ENCODE measurements at regions not wholly inside any gene's neighbourhood (a gene's known extent, or its start where the extent isn't known, plus 50 kb on each side); places are given as distances from the start of the nearest gene placed in this dataset.
"Not testable (repeated sequence)": the region's sequence is repeated elsewhere in the genome, so short reads cannot be mapped to it uniquely, and the experiment has no call there.

DNA sequence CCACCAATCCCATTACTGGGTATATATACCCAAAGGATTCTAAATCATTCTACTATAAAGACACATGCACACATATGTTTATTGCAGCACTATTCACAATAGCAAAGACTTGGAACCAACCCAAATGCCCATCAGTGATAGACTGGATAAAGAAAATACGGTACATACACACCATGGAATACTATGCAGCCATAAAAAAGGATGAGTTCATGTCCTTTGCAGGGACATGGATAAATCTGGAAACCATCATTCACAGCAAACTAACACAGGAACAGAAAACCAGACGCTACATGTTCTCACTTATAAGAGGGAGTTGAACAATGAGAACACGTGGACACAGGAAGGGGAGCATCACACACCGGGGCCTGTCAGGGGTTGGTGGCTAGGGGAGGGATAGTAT, 154.3 kb downstream of the TPBG start:
- not testable (repeated sequence) for DNase-seq

DNA sequence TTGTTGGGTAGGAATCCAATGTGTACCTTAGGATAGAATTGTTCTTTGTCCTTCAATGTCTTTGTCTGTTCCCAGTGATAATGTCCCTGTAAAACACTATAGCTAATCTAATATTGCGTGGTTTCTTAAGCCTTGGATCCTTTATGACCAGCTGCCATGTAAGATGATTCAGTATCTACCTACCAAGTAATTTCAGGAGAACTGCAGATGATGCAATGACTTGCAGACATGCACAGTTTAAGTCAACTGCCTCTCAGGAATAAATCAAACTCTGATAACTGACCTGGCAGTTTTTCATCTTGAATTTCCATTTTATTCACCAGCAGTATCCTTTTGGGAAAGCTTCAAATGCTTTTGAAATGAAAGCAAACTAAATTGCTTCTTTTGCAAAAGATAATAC, 157.8 kb downstream of the TPBG start:
- peak; percentile 14 for DNase-seq

DNA sequence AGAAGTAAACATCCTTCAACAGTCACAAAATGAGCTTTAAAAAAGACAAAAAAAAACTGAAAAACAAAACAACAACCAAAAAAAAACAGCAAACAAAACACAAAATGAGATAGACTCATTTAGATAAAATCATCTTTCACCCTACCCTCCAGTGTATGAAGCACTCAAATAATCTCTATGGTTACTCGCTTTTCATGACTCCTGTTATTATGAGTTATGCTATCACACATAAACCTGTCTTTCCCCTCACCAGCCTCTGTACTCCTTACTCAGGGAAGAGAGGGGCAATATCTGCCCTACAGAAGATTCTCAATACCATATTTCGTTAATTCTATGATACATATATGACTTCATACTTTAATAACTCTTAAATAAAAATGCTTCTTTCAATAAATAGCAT, 158.2 kb downstream of the TPBG start:
- DNase-seq, result no peak

DNA sequence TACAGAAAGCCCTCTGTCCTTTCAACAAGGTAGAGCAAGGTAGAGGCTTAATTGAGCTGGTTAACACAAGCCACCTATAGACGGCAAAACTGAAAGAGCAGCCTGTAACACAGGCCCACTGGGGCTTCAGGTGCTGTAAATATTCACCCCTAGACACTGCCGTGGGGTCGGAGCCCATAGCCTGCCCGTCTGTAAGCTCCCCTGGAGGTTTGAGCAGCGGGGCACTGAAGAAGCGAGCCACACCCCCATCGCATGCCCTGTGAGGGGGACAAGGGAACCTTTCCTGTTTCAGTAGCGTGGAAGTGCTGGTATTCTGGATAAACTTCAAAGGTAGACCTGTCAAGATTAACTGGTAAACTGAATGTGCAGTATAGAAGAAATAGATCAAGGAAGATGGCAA, 160.4 kb downstream of the TPBG start:
- no peak for DNase-seq

DNA sequence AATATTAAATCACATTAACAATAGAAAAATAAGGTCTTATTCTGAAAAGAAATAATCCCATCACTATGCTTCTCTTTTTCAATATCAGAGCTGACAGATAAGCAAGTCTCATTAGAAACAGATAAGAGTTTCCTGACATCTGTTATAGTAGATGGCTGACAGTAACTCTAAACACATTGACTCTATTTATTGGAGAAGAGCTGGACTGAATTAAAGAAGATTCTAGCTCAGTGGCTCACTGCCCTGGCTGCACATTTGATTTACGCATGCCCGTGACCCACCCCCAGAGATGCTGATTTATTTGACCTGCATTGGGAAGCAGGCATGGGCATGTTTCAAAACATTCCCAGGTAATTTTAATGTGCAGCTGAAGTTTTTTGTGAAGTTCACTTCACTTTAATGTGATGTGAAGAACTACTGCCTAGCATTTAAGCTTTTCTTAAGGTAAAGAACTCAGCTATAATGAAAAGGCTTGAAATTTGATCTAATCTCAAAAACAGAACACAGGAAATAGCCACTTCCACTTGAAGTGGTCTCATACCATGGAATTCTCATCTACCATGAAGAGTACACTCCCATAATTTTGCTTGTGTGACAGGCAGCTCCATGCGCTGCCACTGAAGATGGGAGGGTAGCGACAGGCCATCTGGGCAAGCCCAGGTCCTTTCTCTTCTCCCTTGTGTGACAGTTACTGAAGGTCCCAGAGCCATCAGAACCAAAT, 162.3 kb downstream of the TPBG start:
- DNase-seq, result no peak

DNA sequence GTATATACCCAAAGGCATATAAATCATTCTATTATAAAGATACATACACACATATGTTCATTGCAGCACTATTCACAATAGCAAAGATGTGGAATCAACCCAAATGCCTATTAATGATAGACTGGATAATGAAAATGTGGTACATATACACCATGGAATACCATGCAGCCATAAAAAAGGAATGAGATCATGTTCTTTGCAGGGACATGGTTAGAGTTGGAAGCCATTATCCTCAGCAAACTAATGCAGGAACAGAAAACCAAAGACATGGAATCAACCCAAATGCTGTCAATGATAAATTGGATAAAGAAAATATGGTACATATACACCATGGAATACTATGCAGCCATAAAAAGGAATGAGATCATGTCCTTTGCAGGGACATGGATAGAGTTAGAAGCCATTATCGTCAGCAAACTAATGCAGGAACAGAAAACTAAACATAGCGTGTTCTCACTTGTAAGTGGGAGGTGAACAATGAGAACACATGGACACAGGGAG, 166.4 kb downstream of the TPBG start:
- not testable (repeated sequence) for DNase-seq

DNA sequence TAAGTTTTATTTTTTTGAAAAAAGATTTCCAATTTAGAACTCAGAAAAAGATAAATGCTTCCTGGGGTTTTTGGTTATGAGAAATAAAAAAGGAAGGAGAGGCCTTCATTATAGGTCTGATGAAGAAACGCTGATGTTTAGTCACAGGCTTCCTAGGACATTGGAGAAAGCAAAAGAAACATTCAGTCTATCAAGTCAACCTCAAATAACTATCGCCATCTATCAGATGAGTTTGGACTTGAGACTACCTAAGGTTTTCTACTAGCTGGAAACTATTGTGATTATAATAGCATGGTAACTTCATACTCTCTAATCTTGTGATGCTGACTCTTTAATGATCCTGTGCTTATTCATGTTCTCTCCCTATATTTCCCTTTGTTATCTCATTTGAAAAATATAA, 171.3 kb downstream of the TPBG start:
- DNase-seq, result no peak

DNA sequence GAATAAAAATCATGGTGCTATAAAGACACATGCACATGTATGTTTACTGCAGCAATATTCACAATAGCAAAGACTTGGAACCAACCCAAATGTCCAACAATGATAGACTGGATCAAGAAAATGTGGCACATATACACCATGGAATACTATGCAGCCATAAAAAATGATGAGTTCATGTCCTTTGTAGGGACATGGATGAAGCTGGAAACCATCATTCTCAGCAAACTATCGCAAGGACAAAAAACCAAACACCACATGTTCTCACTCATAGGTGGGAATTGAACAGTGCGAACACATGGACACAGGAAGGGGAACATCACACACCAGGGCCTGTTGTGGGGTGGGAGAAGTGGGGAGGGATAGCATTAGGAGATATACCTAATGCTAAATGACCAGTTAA, 185.9 kb downstream of the TPBG start:
- DNase-seq, result not testable (repeated sequence)

DNA sequence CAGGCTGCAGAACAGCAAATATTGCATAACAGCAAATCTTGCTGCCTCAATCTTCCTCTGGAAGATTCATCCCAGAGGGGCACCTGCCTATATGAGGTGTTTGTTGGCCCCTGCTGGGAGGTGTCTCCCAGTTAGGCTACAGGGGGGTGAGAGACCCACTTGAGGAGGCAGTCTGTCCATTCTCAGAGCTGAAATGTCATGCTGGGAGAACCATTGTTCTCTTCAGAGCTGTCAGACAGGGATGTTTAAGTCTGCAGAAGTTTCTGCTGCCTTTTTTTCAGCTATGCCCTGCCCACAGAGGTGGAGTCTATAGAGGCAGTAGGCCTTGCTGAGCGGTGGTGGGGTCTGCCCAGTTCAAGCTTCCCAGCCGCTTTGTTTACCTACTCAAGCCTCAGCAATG, 187.7 kb downstream of the TPBG start:
- not testable (repeated sequence) for DNase-seq

DNA sequence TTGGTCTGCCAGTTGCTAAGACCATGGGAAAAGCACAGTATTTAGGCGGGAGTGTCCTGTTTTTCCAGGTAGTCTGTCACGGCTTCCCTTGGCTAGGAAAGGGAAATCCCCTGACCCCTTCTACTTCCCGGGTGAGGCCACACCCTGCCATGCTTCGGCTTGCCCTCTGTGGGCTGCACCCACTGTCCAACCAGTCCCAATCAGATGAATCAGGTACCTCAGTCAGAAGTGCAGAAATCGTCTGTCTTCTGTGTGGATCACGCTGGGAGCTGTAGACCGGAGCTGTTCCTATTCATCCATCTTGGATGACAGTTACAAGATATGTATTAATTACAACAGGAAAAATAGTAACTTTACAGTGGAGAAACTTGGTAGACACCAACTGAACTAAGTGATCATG, 188.2 kb downstream of the TPBG start:
- no peak for DNase-seq

DNA sequence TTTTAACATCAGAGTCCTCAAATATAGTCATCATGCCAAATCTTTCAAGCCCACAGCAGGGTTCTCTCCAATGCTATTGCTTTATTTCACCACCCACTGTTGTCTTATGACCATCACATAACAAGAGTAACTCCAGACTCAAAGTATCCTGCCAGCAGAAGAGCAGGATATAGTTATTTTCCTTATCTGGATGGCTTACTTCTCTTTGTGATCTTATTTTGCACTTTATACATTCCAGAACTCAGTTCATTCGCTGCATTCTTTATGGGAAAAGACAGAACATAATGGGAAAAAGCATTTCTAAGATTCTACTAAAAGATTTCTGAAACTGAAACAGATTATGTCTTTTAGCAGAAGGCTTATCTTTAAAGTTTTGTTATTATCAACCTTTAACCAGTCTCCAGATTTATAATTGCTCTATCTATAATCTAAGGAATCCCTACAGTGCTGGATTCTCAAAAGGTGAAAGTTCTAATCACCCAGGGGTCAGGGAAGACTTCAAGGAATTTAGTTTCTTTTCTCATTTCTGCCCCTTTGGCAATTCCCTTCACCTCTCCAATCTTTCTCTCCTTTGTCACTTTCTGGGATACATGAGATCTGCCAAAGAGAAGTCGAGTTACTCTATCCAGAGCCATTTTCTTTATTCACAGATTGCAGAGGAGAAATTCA, 190.4 kb downstream of the TPBG start:
- no peak for DNase-seq

DNA sequence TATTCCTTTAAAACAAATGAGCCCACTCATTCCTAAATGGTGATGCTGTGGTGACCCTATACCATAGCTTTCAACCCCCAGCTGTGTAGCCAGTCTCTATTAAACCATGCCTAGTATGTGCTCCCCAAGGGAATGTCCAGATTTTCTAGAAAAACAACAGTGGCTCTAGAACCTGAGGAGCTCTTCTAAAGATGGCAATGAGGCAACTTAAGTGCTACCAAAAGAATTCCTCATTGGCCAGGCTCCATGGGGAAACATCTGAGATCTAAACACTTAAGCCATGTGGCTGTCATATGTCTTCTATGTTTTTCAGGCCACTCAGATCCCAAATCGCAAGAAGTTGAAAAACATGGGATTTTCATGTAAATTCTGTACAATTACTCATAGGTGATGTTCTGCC, 191.0 kb downstream of the TPBG start:
- peak; percentile 26 for DNase-seq

DNA sequence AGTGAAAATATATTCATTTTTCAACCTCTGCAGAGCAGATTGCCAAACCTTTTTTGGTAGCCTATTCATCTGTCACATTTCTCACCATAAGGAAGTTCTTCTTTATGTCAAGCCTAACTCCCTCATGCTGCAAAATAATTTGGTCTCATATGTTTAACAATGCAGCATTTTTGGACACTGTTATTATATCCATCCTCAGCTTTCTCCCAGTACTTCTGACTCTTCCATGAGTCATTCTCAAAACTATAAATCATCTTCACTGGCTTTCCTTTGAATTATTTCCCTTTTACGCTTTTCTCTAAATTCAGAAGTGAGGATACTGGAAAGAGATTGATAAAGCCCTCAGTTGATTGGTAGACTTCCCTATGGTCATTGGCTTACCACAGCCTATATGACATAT, 192.2 kb downstream of the TPBG start:
- peak; percentile 30 for DNase-seq

DNA sequence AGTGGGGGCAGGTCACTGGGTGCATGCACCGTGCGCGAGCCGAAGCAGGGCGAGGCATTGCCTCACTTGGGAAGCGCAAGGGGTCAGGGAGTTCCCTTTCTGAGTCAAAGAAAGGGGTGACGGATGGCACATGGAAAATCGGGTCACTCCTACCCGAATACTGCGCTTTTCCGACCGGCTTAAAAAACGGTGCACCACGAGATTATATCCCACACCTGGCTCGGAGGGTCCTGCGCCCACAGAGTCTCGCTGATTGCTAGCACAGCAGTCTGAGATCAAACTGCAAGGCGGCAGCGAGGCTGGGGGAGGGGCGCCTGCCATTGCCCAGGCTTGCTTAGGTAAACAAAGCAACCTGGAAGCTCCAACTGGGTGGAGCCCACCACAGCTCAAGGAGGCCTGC, 194.9 kb downstream of the TPBG start:
- not testable (repeated sequence) for DNase-seq

DNA sequence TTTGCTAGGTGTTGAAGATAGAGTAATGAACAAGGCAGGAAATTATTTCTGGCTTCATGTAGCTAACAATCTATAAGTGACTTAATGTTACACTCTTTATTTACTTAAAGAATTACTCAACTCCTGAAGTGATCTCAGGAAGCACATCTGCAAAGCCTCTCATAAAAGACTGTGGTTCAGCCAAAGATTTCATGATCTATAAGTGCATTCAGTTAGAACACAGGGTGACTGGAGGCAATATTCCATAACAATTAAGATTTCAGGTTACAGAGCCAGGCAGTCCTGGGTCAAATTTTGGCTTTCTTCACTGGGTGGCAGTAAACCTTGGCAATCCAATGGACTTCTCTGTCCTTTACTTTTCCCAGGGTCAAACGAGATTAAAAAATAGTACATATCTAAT, 204.0 kb downstream of the TPBG start:
- no peak for DNase-seq

DNA sequence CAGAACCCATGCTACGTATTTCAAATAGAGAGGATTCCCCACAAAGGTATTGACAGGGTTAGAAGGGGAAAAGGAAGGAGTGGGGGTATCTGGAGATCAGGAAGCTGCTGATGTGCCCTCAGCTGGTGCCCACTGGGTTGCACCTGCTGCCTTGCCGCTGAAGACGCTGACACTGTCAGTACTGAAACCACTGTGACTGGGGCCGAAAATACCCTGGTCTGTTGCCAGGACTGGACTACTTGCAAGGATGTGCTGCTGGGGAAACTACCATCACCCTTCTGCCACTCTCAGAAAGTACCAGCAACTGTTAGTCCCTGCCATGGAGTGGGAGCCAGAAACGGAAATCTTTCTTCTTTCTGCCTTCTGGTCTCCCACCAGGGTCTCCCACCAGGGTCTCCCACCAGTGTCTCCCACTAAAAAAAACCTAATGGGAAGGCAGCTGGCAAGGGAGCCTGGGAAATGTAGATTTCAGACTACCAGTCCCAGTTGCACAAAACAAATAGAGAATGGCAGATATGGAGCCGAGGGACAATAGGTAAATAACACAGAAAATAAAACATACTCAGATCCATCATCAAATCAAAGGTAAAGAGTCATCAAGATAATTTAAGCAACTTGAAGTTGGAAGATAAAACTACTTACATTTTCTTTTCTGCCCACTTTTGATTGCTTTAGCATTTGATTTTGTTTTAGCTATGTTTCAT, 204.8 kb downstream of the TPBG start:
- DNase-seq, result no peak

DNA sequence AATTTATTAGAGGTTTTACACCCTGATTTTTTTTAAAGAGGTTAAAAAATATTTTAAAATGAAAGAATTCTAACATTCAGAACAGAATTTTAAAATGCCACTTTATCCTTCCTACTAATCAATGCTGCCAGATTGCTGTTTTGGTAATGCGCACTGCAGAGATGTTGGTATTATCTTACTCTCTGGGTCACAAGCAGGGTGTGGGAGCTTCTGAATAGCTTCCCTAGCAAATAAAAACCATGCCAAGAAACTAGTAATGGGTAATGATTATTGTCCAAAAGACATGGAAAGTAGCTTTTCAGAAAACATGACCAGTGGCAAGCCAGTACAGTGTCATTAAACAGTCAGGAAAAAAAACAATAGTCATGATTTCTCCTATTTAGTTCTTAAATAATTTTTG, 205.4 kb downstream of the TPBG start:
- no peak for DNase-seq

DNA sequence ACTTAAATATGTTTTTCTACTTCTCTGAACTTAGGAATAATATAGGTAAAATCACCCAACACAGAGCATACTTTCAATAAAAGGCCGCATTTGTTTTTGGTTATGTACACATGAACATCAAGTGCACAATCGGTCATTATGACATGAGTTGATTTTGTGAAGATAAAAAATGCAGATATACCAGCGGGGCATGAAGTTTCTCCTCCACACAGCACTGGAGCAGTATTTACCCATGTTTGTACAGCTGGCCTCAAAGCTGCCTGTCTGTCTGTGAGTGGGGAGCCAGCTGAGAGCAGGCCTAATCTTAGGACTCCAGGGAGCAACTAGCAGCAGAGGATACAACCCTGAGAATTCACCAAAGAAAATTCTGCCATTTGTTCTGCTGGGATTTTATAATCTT, 206.5 kb downstream of the TPBG start:
- DNase-seq, result no peak

DNA sequence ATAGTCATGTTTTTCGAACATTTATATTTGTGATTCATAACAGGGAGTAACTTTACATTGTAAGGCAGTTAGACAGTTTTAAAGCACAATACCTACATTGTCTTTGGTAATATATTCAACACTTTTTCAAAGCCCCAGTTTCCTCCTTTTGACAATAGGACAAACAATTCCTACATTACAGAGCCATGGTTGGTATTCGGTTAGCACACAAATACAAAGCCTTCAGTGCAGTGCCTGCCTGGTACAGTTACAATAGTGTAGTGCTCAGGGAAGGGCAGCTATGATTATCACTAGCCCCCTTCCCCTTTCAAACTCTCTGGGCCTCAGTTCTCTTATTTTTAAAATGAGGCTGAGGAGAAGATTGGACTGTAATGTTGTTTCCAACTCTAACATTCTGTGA, 207.8 kb downstream of the TPBG start:
- no peak for DNase-seq

DNA sequence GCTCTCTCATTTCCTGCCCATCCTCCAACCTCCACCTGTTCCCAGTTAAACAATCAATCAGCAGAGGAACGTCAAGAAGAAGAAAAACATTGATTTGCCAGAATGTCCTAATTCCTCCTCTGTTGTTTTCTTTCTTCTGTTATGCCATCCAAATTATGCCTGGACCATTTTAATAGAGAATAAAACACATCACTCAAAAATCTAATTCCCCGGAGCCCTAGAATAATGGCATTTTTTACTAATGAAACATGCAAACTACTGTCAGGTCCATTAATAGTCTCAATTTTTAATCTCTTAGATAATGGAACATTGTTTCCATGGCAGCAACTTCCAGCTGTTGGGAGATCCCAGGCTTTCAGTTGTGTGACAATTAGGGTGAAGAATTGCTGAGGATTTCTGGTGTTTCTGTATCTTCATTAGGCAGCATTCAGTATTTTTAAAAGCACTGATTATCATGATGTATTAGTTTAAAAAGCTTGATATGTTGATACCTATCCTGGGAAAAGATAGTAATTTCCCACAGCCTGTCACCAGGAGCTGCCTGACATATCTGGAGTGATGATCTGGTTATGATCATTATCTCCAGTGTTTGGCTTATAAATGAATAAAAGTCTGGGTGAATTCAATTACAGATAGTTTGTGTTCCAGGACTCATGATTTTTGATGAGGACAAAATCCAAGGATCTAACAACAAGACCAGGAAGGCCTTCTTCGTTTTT, 209.8 kb downstream of the TPBG start:
- DNase-seq, result no peak

DNA sequence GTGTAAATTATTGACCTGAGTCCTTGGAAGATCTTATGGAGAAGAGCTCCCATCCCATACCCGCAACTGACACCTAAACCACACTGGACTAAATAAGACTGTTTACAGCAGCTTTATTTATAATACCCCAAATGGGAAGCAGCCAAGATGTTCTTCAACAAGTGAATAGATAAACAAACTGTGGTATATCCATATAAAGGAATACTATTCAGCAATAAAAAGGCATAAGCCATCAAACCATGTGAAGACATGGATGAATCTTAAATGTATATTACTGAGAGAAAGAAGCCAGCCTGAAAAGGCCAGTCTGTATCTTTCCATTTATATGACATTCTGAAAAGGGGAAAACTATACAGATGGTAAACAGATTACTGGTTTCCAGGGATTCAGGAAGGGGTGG, 212.7 kb downstream of the TPBG start:
- no peak for DNase-seq

DNA sequence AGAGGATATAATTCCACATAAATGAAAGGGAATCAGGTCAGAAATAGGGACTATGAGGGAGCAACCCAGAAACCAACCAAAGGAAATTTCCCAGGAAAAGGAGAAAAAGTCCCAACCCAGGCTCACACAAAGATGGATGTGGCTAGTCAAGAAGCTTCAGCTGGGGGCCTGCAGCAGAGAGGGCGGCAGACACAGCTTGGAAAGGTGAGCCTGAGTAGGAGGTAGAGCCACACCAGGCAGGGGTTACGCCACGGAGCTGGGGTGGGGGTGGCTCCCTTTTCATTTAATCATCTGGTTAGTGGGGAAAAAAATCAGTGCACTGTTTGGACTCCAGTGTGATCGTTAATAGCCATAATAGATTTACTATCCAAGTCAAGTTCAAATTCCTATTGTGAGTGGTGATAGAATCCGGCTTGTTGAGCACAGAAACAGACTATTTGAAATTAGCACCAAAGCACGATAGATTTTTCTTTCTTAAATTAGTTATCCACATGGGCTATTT, 220.6 kb downstream of the TPBG start:
- no peak for DNase-seq

DNA sequence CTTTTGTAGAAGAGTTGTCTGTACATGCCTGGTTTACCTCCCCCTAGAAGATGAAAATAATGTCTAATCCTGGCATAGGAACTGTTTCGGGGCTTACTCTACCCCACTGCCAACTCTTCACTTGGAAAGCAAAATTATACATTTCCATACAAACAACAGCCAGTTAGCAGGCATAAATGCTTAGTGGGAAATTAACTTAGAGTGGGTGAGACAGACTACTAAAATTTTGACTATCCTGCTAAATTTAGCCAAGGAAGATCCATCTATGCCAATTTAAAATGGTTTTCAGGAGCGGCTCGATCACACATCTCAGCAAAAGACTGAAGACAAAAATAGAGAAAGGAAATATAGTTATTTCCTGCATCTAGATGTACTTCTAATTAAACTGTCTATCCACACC, 221.2 kb downstream of the TPBG start:
- no peak for DNase-seq

Data from fibroblast of skin of right biceps (primary cell).